Lung (tissue), 11 donors: ENCODE measurements at regions not wholly inside any gene's neighbourhood (a gene's known extent, or its start where the extent isn't known, plus 50 kb on each side); places are given as distances from the start of the nearest gene placed in this dataset.

Experiments used
- ATAC-seq: fragments of 200-7000 bp; cut with Tn5 transposase; one replicate; pipeline ENCODE4 v1.9.1; 2020; ENCODE audit warnings: moderate number of reproducible peaks; ENCODE audit not compliant: insufficient read depth, low FRiP score
- DNase-seq, 3 donors: peaks; one replicate each; pipeline ENCODE4 v3.0.0-alpha.2; 2013 to 2017
- H3K27ac ChIP-seq, 2 donors: one replicate each; pipeline ENCODE4 v1.5.1; 2013; ENCODE audit warnings: mild to moderate bottlenecking in 2 of 2, moderate library complexity in 2 of 2, control low read depth in 1 of 2, inconsistent platforms in 1 of 2, low read depth in 1 of 2, low read length in 1 of 2
- H3K27me3 ChIP-seq, 3 donors: one replicate each; pipeline ENCODE4 v1.5.1; 2013; ENCODE audit warnings: low read length in 2 of 3; ENCODE audit not compliant: control insufficient read depth in 3 of 3, insufficient read depth in 3 of 3
- H3K36me3 ChIP-seq, 4 donors: one replicate each; pipeline ENCODE4 v1.5.1; 2013; ENCODE audit warnings: low read length in 4 of 4, mild to moderate bottlenecking in 1 of 4, moderate library complexity in 1 of 4; ENCODE audit not compliant: control insufficient read depth in 4 of 4, insufficient read depth in 4 of 4
- H3K4me1 ChIP-seq, 5 donors: one replicate each; pipeline ENCODE4 v1.5.1; 2013; ENCODE audit warnings: low read length in 5 of 5, mild to moderate bottlenecking in 2 of 5, moderate library complexity in 1 of 5; ENCODE audit not compliant: control insufficient read depth in 5 of 5, insufficient read depth in 5 of 5
- H3K4me3 ChIP-seq: one replicate; pipeline ENCODE4 v1.5.1; 2013; ENCODE audit warnings: mild to moderate bottlenecking, control low read depth, moderate library complexity
- H3K9ac ChIP-seq, 2 donors: one replicate each; pipeline ENCODE4 v1.5.1; 2013; ENCODE audit warnings: low read length in 2 of 2, control low read depth in 1 of 2; ENCODE audit not compliant: insufficient read depth in 1 of 2
- H3K9me3 ChIP-seq, 4 donors: one replicate each; pipeline ENCODE4 v1.5.1; 2013; ENCODE audit warnings: low read length in 3 of 4, mild to moderate bottlenecking in 1 of 4, moderate library complexity in 1 of 4; ENCODE audit not compliant: control insufficient read depth in 4 of 4, insufficient read depth in 3 of 4
- CTCF ChIP-seq: IDR thresholded peaks from 2 replicates; pipeline ENCODE4 v1.5.1; 2012; ENCODE audit warnings: mild to moderate bottlenecking; ENCODE audit errors: control extremely low read depth, extremely low read depth
- WGBS, 2 donors: extraction: QIAGEN DNeasy Blood & Tissue Kit; methylation state at CpG; one replicate each; pipeline ENCODE4 v1.1.7; 2013; 5-methylcytosine and 5-hydroxymethylcytosine counted together
- donor health status: control.
- donor health status: control.
- donor health status: Bipolar disorder and iron deficiency.
- donor health status: healthy.
- donor health status: DM: yes; HTN: yes; CAD: no.

- 91 to 92% methylated on average over 7 of the region's 7 CpGs for WGBS, 2 donors
- no peak overlapping the region for H3K9ac ChIP-seq
- H3K27me3 ChIP-seq: no peaks in the 10 kb centered on the region
- no peaks in the 10 kb centered on the region for H3K4me1 ChIP-seq
- no peak overlapping the region for H3K27ac ChIP-seq
- H3K36me3 ChIP-seq: no peaks in the 10 kb centered on the region
- ATAC-seq (no peak), DNase-seq (no peak)
- no peak for TF ChIP-seq CTCF
- no peak overlapping the region for H3K4me3 ChIP-seq
- H3K9me3 ChIP-seq: no peaks in the 10 kb centered on the region
These were observed 411.3 kb upstream of the USP15 start for GRCh38 chr12:61848893-61849292.

GRCh38 chr12:61853945-61854344 is 406.3 kb upstream of the USP15 start:
- no peak for TF ChIP-seq CTCF
- DNase-seq (no peak), ATAC-seq (no peak)
- H3K9ac ChIP-seq: no peak overlapping the region
- peaks cover 0 to 2% (median 0%) of the 10 kb centered on the region in 5 donors for H3K4me1 ChIP-seq
- no peaks in the 10 kb centered on the region for H3K27me3 ChIP-seq
- H3K27ac ChIP-seq: no peak overlapping the region
- H3K4me3 ChIP-seq: no peak overlapping the region
- no peaks in the 10 kb centered on the region for H3K36me3 ChIP-seq
- peaks cover 0 to 3% (median 0%) of the 10 kb centered on the region in 4 donors for H3K9me3 ChIP-seq

GRCh38 chr12:61854902-61855301 is 405.3 kb upstream of the USP15 start:
- ATAC-seq (no peak), DNase-seq (no peak)
- TF ChIP-seq CTCF: no peak
- Histone ChIP-seq H3K9me3 (peaks cover 0 to 3% (median 0%) of the 10 kb centered on the region in 4 donors), H3K4me1 (peaks cover 0 to 2% (median 0%) of the 10 kb centered on the region in 5 donors), H3K9ac (no peak overlapping the region), H3K36me3 (no peaks in the 10 kb centered on the region), H3K4me3 (no peak overlapping the region), H3K27me3 (no peaks in the 10 kb centered on the region), H3K27ac (no peak overlapping the region)

GRCh38 chr12:61857968-61858367 is 402.2 kb upstream of the USP15 start:
- H3K27me3 ChIP-seq: no peaks in the 10 kb centered on the region
- H3K4me3 ChIP-seq: no peak overlapping the region
- no peak for DNase-seq
- peaks cover 0 to 2% (median 0%) of the 10 kb centered on the region in 5 donors for H3K4me1 ChIP-seq
- no peak for ATAC-seq
- no peak for TF ChIP-seq CTCF
- H3K27ac ChIP-seq: no peak overlapping the region
- WGBS, 2 donors: 46 to 51% methylated on average over 2 of the region's 2 CpGs
- no peak overlapping the region for H3K9ac ChIP-seq
- no peaks in the 10 kb centered on the region for H3K36me3 ChIP-seq
- peaks cover 0 to 3% (median 0%) of the 10 kb centered on the region in 4 donors for H3K9me3 ChIP-seq
